ENCODE measurements at regions not wholly inside any gene's neighbourhood (a gene's known extent, or its start where the extent isn't known, plus 50 kb on each side); places are given as distances from the start of the nearest gene placed in this dataset.
"Not testable (repeated sequence)": the region's sequence is repeated elsewhere in the genome, so short reads cannot be mapped to it uniquely, and the experiment has no call there.

- H4K5ac ChIP-seq (ENCODE audit: low read length); H3K4me3 ChIP-seq (ENCODE audit: low read length); H3K27me3 ChIP-seq (ENCODE audit: insufficient read depth, low read length, poor library complexity); H3K27ac ChIP-seq (ENCODE audit: low read depth, low read length); H3K56ac ChIP-seq (ENCODE audit: low read length); H3K79me1 ChIP-seq (ENCODE audit: low read length); H2BK120ac ChIP-seq (ENCODE audit: low read depth, low read length); H4K8ac ChIP-seq (ENCODE audit: low read depth, low read length); H3K4me2 ChIP-seq (ENCODE audit: low read length); H3K4me1 ChIP-seq (ENCODE audit: control insufficient read depth, low read depth, low read length); H3K9ac ChIP-seq (ENCODE audit: low read length); H3K4ac ChIP-seq (ENCODE audit: low read depth, low read length); H3K23ac ChIP-seq (ENCODE audit: low read length); H2BK15ac ChIP-seq (replicated peaks; ENCODE audit: low read depth); H3K79me2 ChIP-seq (ENCODE audit: control insufficient read depth, insufficient read depth, low read length); H3K18ac ChIP-seq (ENCODE audit: low read length); H2BK5ac ChIP-seq (ENCODE audit: low read length); DNase-seq; H3K36me3 ChIP-seq (ENCODE audit: control insufficient read depth, insufficient read depth, low read length); H2AK5ac ChIP-seq (ENCODE audit: low read length): not testable (repeated sequence)
- WGBS (ENCODE audit: extremely low coverage, insufficient coverage, low lambda C conversion rate) = no CpG with 5 or more reads among the region's 4 CpGs
Observed at GRCh38 chr15:32316482-32316881, 86.6 kb downstream of the GOLGA8K start.

GRCh38 chr15:32315079-32315939 lies 87.8 kb downstream of the GOLGA8K start:
- H3K4me1 ChIP-seq (ENCODE audit: control insufficient read depth, low read depth, low read length); H4K8ac ChIP-seq (ENCODE audit: low read depth, low read length); H3K4ac ChIP-seq (ENCODE audit: low read depth, low read length); H3K56ac ChIP-seq (ENCODE audit: low read length); H4K5ac ChIP-seq (ENCODE audit: low read length); H3K23ac ChIP-seq (ENCODE audit: low read length); H3K36me3 ChIP-seq (ENCODE audit: control insufficient read depth, insufficient read depth, low read length); H2BK120ac ChIP-seq (ENCODE audit: low read depth, low read length); H3K27ac ChIP-seq (ENCODE audit: low read depth, low read length); H3K79me1 ChIP-seq (ENCODE audit: low read length); H2AK5ac ChIP-seq (ENCODE audit: low read length); H3K4me3 ChIP-seq (ENCODE audit: low read length); H3K4me2 ChIP-seq (ENCODE audit: low read length); H3K9ac ChIP-seq (ENCODE audit: low read length); H2BK15ac ChIP-seq (replicated peaks; ENCODE audit: low read depth); H3K27me3 ChIP-seq (ENCODE audit: insufficient read depth, low read length, poor library complexity); H3K79me2 ChIP-seq (ENCODE audit: control insufficient read depth, insufficient read depth, low read length); DNase-seq; H2BK5ac ChIP-seq (ENCODE audit: low read length); H3K18ac ChIP-seq (ENCODE audit: low read length): not testable (repeated sequence)
- WGBS (ENCODE audit: extremely low coverage, insufficient coverage, low lambda C conversion rate) = no CpG with 5 or more reads among the region's 91 CpGs

- not testable (repeated sequence) for H3K79me2 ChIP-seq (ENCODE audit: control insufficient read depth, insufficient read depth, low read length); H2BK120ac ChIP-seq (ENCODE audit: low read depth, low read length); H3K36me3 ChIP-seq (ENCODE audit: control insufficient read depth, insufficient read depth, low read length); H3K4ac ChIP-seq (ENCODE audit: low read depth, low read length); H3K18ac ChIP-seq (ENCODE audit: low read length); H3K23ac ChIP-seq (ENCODE audit: low read length); H4K5ac ChIP-seq (ENCODE audit: low read length); H3K27me3 ChIP-seq (ENCODE audit: insufficient read depth, low read length, poor library complexity); H3K56ac ChIP-seq (ENCODE audit: low read length); H2BK15ac ChIP-seq (replicated peaks; ENCODE audit: low read depth); H2BK5ac ChIP-seq (ENCODE audit: low read length); H3K4me1 ChIP-seq (ENCODE audit: control insufficient read depth, low read depth, low read length); H4K8ac ChIP-seq (ENCODE audit: low read depth, low read length); H3K4me3 ChIP-seq (ENCODE audit: low read length); H3K4me2 ChIP-seq (ENCODE audit: low read length); DNase-seq; H3K9ac ChIP-seq (ENCODE audit: low read length); H2AK5ac ChIP-seq (ENCODE audit: low read length); H3K79me1 ChIP-seq (ENCODE audit: low read length); H3K27ac ChIP-seq (ENCODE audit: low read depth, low read length)
- WGBS (ENCODE audit: extremely low coverage, insufficient coverage, low lambda C conversion rate) = no CpG with 5 or more reads among the region's 77 CpGs
Observed at GRCh38 chr15:32313446-32314209, 89.5 kb downstream of the GOLGA8K start.

- H2BK5ac ChIP-seq (ENCODE audit: low read length) = not testable (repeated sequence)
- WGBS (ENCODE audit: extremely low coverage, insufficient coverage, low lambda C conversion rate) = no CpG with 5 or more reads among the region's 37 CpGs
Observed at GRCh38 chr15:32312721-32313120, 90.4 kb downstream of the GOLGA8K start.

GRCh38 chr15:32307592-32307991 lies 95.5 kb downstream of the GOLGA8K start:
- not testable (repeated sequence) for H2BK120ac ChIP-seq (ENCODE audit: low read depth, low read length); H3K4me3 ChIP-seq (ENCODE audit: low read length); H2BK5ac ChIP-seq (ENCODE audit: low read length); DNase-seq; H3K23ac ChIP-seq (ENCODE audit: low read length); H3K27me3 ChIP-seq (ENCODE audit: insufficient read depth, low read length, poor library complexity); H3K9ac ChIP-seq (ENCODE audit: low read length); H3K4me1 ChIP-seq (ENCODE audit: control insufficient read depth, low read depth, low read length); H3K79me2 ChIP-seq (ENCODE audit: control insufficient read depth, insufficient read depth, low read length); H3K56ac ChIP-seq (ENCODE audit: low read length); H3K18ac ChIP-seq (ENCODE audit: low read length); H2BK15ac ChIP-seq (replicated peaks; ENCODE audit: low read depth); H3K27ac ChIP-seq (ENCODE audit: low read depth, low read length); H4K5ac ChIP-seq (ENCODE audit: low read length); H3K79me1 ChIP-seq (ENCODE audit: low read length); H3K4me2 ChIP-seq (ENCODE audit: low read length); H4K8ac ChIP-seq (ENCODE audit: low read depth, low read length); H2AK5ac ChIP-seq (ENCODE audit: low read length); H3K36me3 ChIP-seq (ENCODE audit: control insufficient read depth, insufficient read depth, low read length); H3K4ac ChIP-seq (ENCODE audit: low read depth, low read length)
- no CpG with 5 or more reads among the region's 5 CpGs for WGBS (ENCODE audit: extremely low coverage, insufficient coverage, low lambda C conversion rate)

More at GRCh38 chr15:32312721-32313120, 90.4 kb downstream of the GOLGA8K start:
- H3K4me3 ChIP-seq (ENCODE audit: low read length); H2BK15ac ChIP-seq (replicated peaks; ENCODE audit: low read depth); H4K8ac ChIP-seq (ENCODE audit: low read depth, low read length); H3K4ac ChIP-seq (ENCODE audit: low read depth, low read length); H2AK5ac ChIP-seq (ENCODE audit: low read length); H3K18ac ChIP-seq (ENCODE audit: low read length); H3K27ac ChIP-seq (ENCODE audit: low read depth, low read length); DNase-seq; H3K23ac ChIP-seq (ENCODE audit: low read length); H3K9ac ChIP-seq (ENCODE audit: low read length); H4K5ac ChIP-seq (ENCODE audit: low read length); H2BK120ac ChIP-seq (ENCODE audit: low read depth, low read length); H3K27me3 ChIP-seq (ENCODE audit: insufficient read depth, low read length, poor library complexity); H3K36me3 ChIP-seq (ENCODE audit: control insufficient read depth, insufficient read depth, low read length); H3K4me2 ChIP-seq (ENCODE audit: low read length); H3K56ac ChIP-seq (ENCODE audit: low read length); H3K4me1 ChIP-seq (ENCODE audit: control insufficient read depth, low read depth, low read length); H3K79me2 ChIP-seq (ENCODE audit: control insufficient read depth, insufficient read depth, low read length); H3K79me1 ChIP-seq (ENCODE audit: low read length): not testable (repeated sequence)
